Activated gamma-delta T cell (primary cell): ENCODE measurements at regions not wholly inside any gene's neighbourhood (a gene's known extent, or its start where the extent isn't known, plus 50 kb on each side); places are given as distances from the start of the nearest gene placed in this dataset.
"Not testable (repeated sequence)": the region's sequence is repeated elsewhere in the genome, so short reads cannot be mapped to it uniquely, and the experiment has no call there.

ENCODE experiments used
- DNase-seq: peaks from one replicate; lab custom pipeline; 2025; lab: John Stamatoyannopoulos, UW

DNA sequence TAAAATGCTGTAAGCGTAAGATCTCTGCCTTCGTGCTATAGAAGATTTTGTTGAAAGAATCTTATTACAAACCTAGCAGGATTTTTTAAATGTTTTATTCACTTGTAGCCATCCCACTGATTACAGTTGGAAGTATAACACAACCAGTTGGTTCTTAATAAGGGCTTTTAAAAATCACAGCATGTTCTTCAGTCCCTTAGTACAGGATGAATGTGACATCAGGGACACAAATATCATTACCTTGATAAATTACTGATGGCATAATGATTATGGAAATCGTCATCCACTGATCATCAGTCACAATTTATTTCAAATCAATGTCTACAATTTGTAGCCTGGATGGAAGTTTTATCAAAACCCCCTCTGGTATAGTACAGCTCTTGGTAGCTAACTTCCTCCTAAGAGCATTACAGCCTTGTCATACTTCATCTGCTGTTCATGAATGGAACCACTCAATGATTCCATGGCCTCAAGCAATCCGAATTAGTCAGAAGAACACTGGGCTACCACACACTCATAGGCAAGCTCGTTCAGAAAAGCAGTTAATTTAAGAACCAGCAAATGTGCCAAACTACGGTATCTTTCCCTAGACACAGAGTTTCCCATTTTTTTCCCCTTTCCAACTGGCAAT is 389.2 kb upstream of the TENM3 start:
- DNase-seq, result no peak

DNA sequence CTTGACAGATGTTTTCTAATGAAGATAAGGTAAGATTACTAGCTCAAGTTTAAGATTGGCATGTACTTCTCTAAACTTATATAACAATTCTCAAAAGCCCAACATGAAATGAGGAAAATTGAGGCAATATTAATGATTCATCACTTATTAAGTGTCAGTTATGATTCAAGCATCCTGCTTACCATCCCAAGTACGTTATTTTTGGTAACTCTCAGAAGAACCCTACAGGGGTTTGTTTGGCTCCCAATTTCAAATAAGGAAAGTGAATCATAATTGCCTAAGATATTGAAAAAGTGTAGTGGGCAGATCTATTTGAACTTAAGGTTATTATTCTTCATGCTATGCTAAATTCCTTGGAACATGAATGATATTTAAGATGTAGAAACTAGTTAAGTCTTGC is 387.9 kb upstream of the TENM3 start:
- DNase-seq, result no peak

DNA sequence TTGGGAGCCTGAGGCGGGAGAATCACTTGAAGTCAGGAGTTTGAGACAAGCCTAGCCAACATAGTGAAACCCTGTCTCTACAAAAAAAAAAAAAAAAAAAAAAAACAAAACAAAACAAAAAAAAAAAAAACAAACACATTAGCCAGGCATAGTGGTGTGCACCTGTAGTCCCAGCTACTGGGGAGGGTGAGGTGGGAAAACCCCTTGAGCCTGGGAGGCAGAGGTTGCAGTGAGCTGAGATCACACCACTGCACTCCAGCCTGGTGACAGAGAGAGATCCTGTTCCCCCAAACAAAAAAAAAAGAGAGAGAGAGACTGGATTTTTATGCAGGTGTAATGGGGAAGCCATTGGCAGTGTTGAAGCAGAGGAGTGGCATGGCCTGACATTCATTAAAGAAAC is 385.7 kb upstream of the TENM3 start:
- DNase-seq, result not testable (repeated sequence)

DNA sequence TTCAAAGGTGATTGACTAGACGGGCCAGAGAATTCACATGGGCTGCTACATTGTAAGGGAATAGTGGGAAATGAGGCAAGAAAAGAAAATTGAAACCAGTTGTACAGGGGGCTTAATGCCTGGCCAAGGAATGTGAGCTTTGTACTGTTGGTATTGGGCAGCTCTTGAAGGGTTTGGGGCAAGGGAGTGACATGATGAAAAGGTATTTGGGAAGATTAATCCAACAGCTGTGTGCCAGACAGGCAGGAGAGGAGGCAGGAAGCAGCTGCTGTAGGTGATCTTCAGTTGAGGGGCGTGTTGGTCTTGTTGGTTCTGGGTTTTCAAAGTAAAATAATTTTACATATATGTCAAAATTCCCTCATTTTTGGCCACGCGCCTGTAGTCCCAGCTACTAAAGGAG is 384.5 kb upstream of the TENM3 start:
- no peak for DNase-seq

DNA sequence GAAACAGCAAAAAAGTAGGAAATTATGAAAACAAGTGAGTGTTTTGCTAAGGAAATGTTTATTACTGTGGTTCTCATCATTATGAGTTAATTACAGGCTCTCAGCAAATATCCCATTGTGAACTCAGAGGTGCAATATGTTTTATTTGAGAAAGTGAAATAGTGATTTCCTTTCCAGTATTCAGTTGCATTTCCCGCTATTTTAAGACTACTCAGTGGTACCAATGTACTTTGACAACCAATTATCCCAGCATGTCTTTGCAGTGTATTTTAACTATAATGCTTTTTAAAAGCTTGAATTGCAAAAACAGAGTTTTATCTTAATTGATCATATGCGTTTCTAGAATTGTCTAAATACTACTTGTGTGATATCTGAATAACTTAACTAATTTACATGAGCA is 383.8 kb upstream of the TENM3 start:
- no peak for DNase-seq

DNA sequence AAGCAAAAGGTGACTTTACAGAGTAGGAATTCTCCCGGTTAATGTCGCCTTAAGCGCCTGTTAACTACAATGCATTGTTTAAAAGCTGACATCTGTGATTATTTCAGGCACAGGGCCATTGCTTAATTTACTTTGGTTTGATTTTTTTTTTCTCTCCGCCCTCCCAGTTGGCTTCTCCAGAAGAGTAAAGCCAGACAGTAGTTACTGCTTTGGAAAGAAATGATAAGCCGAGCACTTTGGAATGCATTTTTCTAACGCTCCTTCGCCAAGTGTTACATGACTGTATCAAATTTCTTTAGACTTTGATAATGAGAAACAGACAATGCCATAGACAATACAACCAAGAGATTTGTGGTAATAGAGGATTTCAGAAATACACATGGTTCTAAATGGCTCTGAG is 383.0 kb upstream of the TENM3 start:
- DNase-seq, result no peak

DNA sequence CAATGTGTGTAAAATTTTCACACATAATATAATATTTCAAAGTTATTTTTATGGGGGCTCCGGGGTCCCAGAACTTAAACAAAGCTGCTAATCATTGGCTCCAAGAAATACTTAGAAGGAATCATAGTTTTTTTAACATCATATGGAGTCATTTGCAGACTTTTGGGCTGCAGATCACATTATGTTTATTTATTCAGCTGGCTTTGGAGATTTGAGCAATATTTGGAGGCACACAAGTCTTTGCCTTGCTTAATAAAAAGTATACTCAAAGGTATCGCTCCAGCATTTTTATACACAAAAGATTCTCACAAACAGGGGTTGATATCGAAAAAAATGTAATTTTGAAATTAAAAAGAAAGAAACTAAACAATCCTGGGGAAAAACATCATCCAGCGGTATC is 382.5 kb upstream of the TENM3 start:
- DNase-seq, result no peak

DNA sequence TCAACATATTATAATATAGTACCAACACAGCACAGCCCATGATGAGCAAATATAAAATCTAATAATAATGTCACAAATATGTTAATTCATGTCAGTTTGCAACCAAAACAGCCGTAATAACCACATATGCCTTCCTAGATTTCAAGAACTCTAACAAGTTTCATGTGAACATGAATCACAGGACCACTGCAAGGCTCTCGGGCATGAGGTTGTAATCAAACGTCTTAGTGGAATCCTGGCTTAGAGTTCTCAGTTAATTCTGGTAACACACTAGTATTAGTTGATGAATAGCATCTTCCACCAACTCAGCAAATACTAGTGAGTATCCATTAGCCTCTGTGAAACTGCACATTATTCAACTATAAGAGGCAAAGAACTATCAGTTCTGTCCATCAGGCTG is 379.3 kb upstream of the TENM3 start:
- no peak for DNase-seq

DNA sequence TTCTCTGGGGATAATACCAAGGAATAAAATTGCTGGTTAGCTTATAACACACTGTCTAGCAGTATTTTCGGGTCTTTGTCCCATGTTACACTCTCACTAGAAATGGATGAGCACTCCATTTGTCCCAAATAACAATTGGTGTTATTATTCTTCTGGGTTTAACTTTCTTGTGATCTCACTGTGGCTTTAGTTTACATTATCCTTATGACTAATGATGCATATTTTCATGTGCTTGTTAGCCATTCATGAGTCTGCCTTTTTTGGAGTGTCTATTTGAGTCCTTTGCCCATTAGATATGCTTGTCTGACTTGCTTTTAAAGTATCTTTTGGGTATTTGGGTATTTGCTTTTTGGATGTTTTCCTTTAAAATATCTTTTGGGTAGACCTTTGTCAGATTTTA is 372.9 kb upstream of the TENM3 start:
- DNase-seq, result no peak

DNA sequence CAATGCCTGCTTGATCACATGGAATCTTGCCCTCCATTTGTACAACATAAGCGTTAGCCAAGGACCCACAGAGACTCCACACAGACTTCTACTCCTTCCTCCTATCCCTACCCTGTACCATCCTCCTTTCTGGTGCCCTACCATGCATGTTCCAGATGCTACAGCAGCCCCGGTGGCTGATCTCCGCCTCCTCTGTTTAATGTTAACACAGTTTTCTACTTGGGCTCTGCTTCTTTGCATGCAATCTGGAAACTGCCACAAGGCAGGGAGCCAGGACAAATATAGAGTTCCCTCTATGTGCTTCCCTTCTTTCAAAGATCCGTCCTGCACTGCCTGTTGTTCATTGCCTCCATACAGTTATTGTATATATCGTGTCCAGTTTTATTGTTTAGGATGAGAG is 368.6 kb upstream of the TENM3 start:
- no peak for DNase-seq

DNA sequence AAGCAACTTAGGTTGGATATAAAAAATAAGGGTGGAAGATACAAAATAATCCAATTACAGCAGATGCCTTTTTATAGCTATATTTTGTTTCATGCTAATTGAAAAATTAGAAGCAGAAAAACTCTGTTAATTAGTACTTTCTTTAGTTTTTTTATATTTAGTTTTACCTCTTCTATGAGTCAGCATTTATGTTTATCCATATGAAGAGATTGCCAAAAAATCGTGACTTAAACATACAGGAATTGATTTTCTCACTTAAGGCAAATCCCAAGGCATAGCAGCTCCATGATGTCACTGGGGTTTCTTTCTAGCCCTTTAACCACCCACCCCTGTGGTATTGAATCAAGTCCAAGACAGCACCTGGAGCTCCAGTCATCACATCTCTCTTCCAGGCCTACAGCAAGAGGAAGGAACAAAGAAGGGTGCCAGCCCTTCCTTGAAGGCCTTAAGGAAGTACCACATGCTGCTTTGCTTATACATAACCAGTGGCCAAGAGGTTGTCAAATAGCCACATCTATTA is 365.8 kb upstream of the TENM3 start:
- no peak for DNase-seq

DNA sequence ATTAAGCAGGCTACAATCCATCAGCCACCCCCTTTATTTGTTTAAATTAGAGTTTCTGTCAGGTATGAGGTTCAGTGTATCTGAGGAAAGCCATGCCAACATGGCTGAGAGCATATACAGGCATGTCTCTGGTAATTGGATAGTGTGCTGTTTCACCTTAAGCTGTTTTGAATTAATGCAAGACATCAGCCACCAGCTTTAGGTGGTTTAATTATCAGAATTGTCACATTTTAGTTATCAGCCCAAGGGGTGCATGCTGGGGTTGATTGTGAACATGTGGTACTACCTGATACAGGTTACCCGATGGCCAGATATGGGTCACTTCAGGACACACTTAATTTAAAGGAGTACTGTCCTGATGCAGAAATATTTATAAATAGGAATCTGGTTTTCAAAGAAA is 353.2 kb upstream of the TENM3 start:
- no peak for DNase-seq

DNA sequence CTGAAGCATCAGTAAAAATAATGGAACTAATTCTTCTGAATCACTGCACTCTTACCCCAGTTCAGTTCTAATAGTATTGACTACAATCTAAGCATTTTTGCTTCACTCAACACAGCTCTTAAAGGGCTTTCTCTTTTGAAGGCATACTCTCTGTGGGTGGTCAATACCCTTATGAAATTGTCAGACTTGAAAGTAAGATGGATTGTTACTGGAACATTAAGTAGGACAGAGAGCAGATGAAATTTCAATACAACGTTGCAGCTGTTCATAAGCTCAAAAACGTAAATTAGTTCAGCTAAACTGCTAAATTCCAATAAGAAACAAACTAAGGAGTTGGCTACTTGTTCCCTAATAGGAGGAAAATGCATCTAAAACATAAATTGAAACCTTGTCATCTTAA is 352.3 kb upstream of the TENM3 start:
- no peak for DNase-seq

DNA sequence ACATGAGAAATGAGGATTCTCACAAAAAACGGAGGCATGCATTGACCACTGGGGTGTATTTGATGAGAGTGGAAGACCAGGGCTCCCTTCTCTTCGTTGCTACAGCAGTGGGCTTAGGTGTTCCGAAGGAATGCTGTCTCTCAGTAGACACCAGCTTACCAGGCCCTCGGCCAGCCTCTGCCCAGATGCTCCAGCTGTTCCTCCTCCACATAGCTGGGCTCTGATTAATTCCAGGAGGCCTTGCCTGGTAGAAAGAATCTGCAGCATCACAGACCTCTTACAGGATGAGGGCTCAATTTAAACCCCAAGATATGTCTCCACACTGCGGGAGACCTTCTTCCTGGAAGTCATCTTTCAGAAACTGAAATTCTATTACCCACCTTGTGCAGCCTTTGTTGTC is 346.6 kb upstream of the TENM3 start:
- no peak for DNase-seq

DNA sequence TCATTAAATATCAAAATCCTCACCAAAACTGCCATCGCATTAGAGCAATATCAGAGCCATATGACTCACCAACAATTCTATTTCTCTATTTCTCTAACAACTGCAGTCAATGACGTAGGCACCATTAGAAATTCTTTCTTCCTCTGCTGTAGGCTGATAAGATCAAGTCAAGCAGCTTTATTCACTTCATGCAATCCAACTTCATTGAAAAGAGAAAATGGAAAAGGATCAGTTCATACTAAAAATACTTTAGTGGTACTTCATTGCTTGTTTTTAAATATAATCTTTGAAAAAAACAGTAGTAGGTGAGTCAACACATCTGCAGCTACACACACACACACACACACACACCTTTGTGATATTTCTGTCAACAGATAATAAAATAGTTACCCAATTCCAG is 345.3 kb upstream of the TENM3 start:
- no peak for DNase-seq

DNA sequence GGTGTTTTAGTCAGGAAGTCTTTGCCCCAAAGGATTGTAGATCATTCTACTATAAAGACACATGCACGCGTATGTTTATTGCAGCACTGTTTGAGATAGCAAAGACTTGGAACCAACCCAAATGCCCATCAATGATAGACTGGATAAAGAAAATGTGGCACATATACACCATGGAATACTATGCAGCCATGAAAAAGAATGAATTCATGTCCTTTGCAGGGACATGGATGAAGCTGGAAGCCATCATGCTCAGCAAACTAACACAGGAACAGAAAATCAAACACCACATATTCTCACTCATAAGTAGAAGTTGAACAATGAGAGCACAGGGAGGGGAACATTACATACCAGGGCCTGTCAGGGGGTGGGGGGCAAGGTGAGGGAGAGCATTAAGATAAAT is 340.8 kb upstream of the TENM3 start:
- not testable (repeated sequence) for DNase-seq

DNA sequence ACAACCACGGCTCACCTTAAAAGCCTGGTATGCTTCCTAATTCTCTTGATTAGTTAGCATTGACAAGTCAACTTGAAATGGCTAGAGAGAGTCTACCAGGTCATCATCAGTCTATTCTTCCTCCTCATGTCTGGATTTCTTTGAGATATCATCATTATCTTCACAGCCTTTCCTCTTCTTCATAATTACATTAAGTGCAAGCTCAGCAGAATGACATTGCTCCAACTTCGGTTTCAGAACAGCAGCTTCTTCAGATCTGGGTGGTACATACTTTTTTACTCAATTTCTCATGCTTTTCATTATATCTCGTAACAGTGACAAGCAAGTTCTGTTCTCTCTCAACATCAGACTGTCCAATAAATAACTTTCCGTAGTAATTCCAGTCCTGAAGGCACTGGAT is 337.5 kb upstream of the TENM3 start:
- DNase-seq, result no peak

DNA sequence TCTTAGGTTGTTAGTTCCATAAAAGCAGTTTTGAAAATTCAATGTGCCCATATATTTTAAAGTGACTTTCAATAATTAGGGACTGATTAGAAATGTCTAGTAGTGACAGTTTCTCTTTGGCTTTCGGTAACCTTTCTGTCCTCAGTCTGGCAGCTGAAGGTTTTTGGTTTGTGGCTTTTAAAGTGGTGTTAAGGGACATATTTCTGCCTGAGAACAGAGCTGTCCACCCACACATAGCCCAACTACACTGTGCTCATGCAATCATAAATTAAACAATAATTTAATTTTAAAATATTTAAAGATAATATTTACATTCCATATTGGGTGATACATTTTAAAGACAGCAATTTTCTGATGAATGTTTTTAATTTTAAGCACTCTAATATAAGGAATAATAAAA is 335.0 kb upstream of the TENM3 start:
- DNase-seq, result no peak

DNA sequence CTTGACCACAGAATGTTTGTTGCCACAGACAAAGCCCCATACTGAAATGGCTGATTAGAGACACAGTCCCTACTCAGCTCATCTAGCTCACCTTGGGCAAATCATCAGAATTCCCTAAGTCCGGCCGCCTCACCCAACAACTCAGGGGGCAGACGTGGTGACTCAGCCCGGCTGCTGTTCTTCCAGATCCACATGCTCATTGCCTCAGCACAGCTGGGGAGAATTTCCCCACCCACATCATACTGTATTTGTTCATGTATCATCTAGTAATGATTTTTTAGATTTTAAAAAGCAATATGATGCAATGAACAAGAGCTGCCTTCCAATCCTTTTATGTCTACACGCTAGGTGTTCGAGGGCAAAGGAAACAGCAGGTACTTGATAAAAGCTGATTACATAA is 333.8 kb upstream of the TENM3 start:
- no peak for DNase-seq

DNA sequence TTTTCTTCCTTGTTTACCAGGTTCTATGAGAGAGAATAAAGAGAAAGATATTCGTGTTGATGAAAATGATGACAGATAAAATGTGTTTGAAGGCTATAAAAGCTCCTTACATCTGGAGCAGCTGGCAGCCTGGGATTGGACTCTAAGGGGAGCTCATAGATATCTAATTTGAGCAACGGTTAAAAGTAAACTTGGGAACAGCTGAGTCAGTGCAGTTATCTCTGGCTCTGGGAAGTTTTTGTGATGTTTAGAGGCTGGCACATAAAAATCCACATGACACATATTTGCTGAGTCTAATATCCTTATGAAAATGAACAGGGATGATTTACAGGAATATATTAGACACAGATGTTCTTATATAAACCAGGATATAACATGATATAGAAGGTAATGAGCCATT is 331.8 kb upstream of the TENM3 start:
- no peak for DNase-seq

DNA sequence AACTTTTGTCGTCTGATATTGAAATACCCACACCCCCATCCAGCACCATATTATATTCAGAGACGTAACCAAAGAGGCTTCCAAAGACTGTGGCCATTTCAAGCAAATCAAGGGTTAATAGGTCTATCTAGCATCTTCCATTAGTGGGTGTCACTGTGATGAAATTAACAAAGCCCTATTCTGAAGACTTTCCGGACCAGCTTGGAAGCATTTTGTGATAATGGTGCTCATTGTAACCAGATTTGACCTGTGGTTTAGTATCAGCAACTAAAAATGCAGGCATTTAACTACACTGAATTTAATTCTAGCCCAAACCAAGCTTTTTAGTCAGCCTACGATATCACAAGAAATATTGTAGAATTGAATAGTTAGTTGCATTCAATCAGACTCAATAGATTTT is 309.7 kb upstream of the TENM3 start:
- no peak for DNase-seq

DNA sequence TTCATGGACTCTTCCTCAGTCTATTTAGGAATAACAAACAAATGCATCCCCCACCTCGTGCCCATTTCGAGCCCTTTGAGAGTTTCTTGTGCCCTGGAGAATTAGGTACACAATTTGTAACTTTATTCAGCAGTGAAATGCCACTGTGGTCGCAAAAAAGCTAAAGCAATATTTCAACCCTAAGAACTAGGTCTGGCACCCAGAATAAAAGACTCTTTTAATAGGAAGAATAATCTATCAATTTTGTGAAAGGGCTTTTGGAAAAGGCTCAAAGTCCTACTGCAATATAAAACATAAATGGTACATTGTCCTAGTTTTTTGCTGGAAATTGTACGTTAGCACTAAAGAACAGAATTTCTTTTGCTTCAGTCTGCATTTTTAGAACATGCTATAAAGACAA is 304.6 kb upstream of the TENM3 start:
- no peak for DNase-seq

DNA sequence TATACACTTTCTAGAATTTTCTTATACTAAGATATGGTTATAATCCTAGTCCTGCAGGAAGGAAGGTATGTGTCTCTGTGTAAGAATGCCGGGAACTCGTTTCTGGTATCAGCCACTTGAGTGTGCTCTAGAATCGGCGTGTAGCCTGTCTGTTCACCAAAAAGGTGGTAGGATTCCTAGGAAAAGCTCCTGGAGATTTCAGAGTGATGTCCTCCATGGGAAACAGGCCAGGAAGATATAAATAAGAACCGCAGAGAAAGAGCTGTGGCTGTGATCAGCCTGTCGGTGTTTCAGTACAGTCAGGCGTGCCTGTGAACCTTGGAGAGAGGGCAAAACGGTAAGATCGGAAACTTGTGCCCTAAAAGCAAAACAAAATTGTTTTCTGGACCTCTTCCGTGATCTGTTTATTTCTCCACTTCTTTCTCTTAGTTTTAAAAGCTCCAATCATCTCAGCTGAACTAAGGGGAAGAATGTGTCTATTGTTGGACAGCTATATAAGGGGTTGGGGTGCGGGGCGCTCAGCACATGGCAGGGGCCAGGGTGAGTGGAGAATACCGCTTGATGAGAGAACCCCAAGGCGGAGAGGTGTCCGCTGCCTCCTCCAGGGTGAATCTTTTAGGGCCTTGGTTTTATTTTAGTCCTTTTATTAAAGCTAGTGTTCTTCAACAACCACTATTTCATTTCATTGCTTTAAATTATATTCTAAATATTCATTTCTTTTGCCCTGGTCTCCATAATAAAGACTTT is 303.8 kb upstream of the TENM3 start:
- no peak for DNase-seq

DNA sequence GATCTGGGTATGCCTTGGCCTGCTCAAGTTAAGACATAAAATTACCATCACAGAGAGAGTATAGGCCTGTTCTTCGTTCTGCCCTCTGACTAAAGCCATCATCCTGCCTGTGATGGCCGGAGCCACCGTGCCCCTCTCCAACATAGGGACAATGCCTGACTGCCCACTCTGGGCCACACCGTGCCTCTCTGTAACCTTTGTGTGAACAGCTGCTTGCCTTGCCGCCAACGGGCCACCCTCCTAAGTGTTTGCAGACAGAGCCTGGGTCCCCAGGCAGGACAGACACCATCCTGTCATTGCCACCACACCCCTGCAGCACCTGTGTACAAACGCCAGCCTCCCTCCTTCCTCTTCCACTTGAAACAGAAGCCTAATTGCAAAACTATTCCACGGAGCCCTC is 298.7 kb upstream of the TENM3 start:
- DNase-seq, result no peak
